Neural crest cell (in vitro differentiated cells): ENCODE measurements at regions not wholly inside any gene's neighbourhood (a gene's known extent, or its start where the extent isn't known, plus 50 kb on each side); places are given as distances from the start of the nearest gene placed in this dataset.

ENCODE experiments used
- DNase-seq: peaks from one replicate; pipeline ENCODE4 v3.0.0; 2021; ENCODE audit warnings: low read depth, mixed read lengths, low spot score
- H3K27ac Mint-ChIP-seq: one replicate; pipeline ENCODE4 v1.8.0; 2021; ENCODE audit warnings: mild to moderate bottlenecking, mixed read lengths; ENCODE audit not compliant: unreplicated experiment
- H3K27me3 Mint-ChIP-seq: 2 replicates; pipeline ENCODE4 v1.8.0; 2021; ENCODE audit warnings: low read depth, mild to moderate bottlenecking, mixed read lengths
- H3K36me3 Mint-ChIP-seq: 2 replicates; pipeline ENCODE4 v1.8.0; 2021; ENCODE audit warnings: low read depth, mild to moderate bottlenecking, mixed read lengths
- H3K4me1 Mint-ChIP-seq: 2 replicates; pipeline ENCODE4 v1.8.0; 2021; ENCODE audit warnings: mixed read lengths
- H3K4me3 Mint-ChIP-seq: one replicate; pipeline ENCODE4 v1.8.0; 2021; ENCODE audit warnings: mild to moderate bottlenecking, mixed read lengths
- H3K9me3 Mint-ChIP-seq: 2 replicates; pipeline ENCODE4 v1.8.0; 2021; ENCODE audit warnings: mixed read lengths
- CTCF ChIP-seq: fragments of 200-600 bp; sonication (generic); conservative IDR thresholded peaks from 2 replicates; pipeline ENCODE4 v1.5.0; 2021; ENCODE audit warnings: antibody characterized with exemption, mild to moderate bottlenecking

GRCh38 chr2:52145005-52145404 lies 1113.1 kb upstream of the NRXN1 start:
- no peaks in the 10 kb centered on the region for H3K9me3 Mint-ChIP-seq
- TF ChIP-seq CTCF = no peak
- DNase-seq = no peak
- no peaks in the 10 kb centered on the region for H3K27me3 Mint-ChIP-seq
- no peak overlapping the region for H3K27ac Mint-ChIP-seq
- peaks cover 20% of the 10 kb centered on the region for H3K4me1 Mint-ChIP-seq
- no peak overlapping the region for H3K4me3 Mint-ChIP-seq
- peaks cover 3% of the 10 kb centered on the region for H3K36me3 Mint-ChIP-seq

GRCh38 chr2:52144590-52144989 lies 1112.7 kb upstream of the NRXN1 start:
- no peak for TF ChIP-seq CTCF
- Mint-ChIP-seq H3K4me3 (no peak overlapping the region), H3K4me1 (peaks cover 20% of the 10 kb centered on the region), H3K27ac (no peak overlapping the region), H3K27me3 (no peaks in the 10 kb centered on the region), H3K9me3 (no peaks in the 10 kb centered on the region), H3K36me3 (peaks cover 3% of the 10 kb centered on the region)
- DNase-seq = no peak

GRCh38 chr2:52141076-52141475 lies 1109.1 kb upstream of the NRXN1 start:
- Mint-ChIP-seq H3K27me3 (no peaks in the 10 kb centered on the region), H3K36me3 (no peaks in the 10 kb centered on the region), H3K4me1 (peaks cover 20% of the 10 kb centered on the region), H3K4me3 (no peak overlapping the region), H3K27ac (no peak overlapping the region), H3K9me3 (no peaks in the 10 kb centered on the region)
- no peak for DNase-seq
- TF ChIP-seq CTCF = no peak

DNA sequence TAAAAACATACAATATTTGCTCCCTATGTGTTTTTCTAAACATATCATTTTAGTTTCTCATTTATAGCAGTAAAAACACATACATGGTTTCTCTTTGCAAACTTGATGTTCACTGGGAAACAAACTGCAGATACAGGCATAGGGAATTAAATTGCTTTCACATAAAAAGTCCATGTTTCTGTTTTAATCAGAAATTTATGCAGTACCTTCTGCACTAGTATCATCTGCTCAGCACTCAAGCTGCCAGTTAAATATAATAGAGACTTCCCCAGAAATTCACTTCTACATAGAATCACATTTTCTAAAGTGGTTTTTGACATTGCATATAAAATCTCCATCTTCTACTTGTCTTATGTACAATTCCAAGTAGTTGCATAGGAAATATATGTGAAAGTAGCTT lies 1107.3 kb upstream of the NRXN1 start:
- Mint-ChIP-seq H3K4me1 (peaks cover 12% of the 10 kb centered on the region), H3K27me3 (no peaks in the 10 kb centered on the region), H3K4me3 (no peak overlapping the region), H3K36me3 (no peaks in the 10 kb centered on the region), H3K27ac (no peak overlapping the region), H3K9me3 (no peaks in the 10 kb centered on the region)
- no peak for DNase-seq
- TF ChIP-seq CTCF = no peak

DNA sequence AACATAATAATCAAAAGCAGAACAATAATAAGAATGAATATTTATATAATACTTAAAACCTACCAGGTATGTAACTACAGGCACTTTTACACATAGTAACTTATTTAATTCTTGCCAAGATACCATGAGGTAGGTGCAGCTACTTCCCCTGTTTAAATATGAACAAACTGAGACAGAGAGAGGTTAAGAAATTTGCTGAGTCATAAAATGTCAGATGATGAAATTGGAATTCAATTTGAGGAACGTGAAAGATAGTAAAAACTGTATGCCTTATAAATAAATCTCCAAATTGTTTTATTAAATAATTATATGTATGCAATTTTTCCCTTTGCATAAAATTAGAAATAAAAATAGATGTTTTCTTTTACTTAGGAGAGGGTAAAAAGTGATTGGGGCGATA lies 1103.3 kb upstream of the NRXN1 start:
- TF ChIP-seq CTCF = no peak

DNA sequence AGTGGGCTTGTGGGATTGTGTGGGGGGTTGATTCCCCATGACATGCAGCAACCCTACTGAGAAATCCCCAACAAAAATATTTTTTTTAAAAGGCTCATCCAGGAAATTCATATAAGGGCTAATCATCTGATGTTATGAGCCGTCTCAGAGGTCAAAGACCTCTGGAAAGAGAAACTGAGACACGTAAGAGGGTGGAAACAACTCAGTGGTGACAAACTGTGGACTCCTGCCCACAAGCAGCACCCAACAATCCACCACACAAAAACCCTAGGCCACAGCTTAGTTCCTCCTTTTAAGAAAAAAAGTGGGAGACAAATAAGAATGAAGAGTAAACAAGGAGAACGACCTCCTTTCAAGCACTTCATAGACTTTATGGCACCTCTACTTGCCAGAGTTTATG lies 1096.1 kb upstream of the NRXN1 start:
- no peak for DNase-seq
- Mint-ChIP-seq H3K4me1 (peaks cover 9% of the 10 kb centered on the region), H3K4me3 (no peak overlapping the region), H3K27me3 (no peaks in the 10 kb centered on the region), H3K27ac (no peak overlapping the region), H3K36me3 (peaks cover 2% of the 10 kb centered on the region), H3K9me3 (peaks cover 11% of the 10 kb centered on the region)
- no peak for TF ChIP-seq CTCF

More for the DNA sequence above, 1103.3 kb upstream of the NRXN1 start:
- no peak overlapping the region for H3K4me3 Mint-ChIP-seq
- no peaks in the 10 kb centered on the region for H3K27me3 Mint-ChIP-seq
- no peaks in the 10 kb centered on the region for H3K4me1 Mint-ChIP-seq
- peaks cover 3% of the 10 kb centered on the region for H3K36me3 Mint-ChIP-seq
- no peak overlapping the region for H3K27ac Mint-ChIP-seq
- DNase-seq = no peak
- H3K9me3 Mint-ChIP-seq = peaks cover 8% of the 10 kb centered on the region
